ENCODE measurements at regions not wholly inside any gene's neighbourhood (a gene's known extent, or its start where the extent isn't known, plus 50 kb on each side); places are given as distances from the start of the nearest gene placed in this dataset.

DNA sequence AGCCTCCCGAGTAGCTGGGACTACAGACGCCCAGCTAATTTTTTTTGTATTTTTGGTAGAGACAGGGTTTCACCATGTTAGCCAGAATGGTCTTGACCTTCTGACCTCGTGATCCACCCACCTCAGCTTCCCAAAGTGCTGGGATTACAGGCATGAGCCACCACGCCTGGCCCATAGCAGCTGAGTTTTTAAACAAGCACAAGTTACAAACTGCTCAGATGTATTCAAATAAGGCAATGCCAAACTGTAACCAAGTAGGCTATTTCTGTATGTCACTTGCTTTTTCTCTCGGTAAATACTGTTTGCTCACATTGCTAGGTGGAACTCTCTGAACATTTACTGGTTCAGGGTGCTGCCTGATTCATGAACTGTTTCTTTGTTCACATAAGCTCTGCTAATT is 799.3 kb upstream of the NUDT12 start:
- DNase-seq (ENCODE audit: low read depth, low spot score) (no peak), ATAC-seq (no peak)
- Histone ChIP-seq H3K9me3 (ENCODE audit: control insufficient read depth in 1 of 2, insufficient read depth in 1 of 2, low read depth in 1 of 2, low read length in 2 of 2) (no peaks in the 10 kb centered on the region), H3K4me2 (ENCODE audit: low read length) (no peak overlapping the region), H3K79me2 (ENCODE audit: insufficient read depth, low read length) (no peaks in the 10 kb centered on the region; the same call in 1 of the 2 replicates), H3K4me3 (replicated peaks in 1 of 2; ENCODE audit: low read depth in 1 of 2, low read length in 2 of 2) (no peak overlapping the region), H3K9me2 (ENCODE audit: insufficient read depth) (no peaks in the 10 kb centered on the region), H3K4me1 (ENCODE audit: control insufficient read depth in 1 of 2, insufficient read depth in 2 of 2, low read length in 2 of 2) (peaks cover 3 to 6% of the 10 kb centered on the region in 2 experiments; a peak in 2 of 4 replicates), H3K36me3 (ENCODE audit: control insufficient read depth in 1 of 2, insufficient read depth in 2 of 2, low read length in 2 of 2) (no peaks in the 10 kb centered on the region), H2AFZ (ENCODE audit: low read depth, low read length, poor library complexity, severe bottlenecking) (no peak overlapping the region), H3K27me3 (ENCODE audit: insufficient read depth, low read length) (no peaks in the 10 kb centered on the region), H3K27ac (ENCODE audit: low read depth, low read length) (no peak overlapping the region), H3K9ac (ENCODE audit: low read length) (no peak overlapping the region), H4K20me1 (ENCODE audit: insufficient read depth) (no peaks in the 10 kb centered on the region)
- ChIA-PET POLR2A (no interaction called here), RAD21 (ENCODE audit: low non-redundant PET in 1 of 2, low total read pairs in 2 of 2, uncharacterized antibody in 2 of 2, unreplicated experiment in 2 of 2) (no interaction called here), CTCF (no interaction called here)
- intact Hi-C loops (cut with micrococcal nuclease): no loop called here
- TF ChIP-seq EGR1 (IDR thresholded peaks at IDR 0.05; ENCODE audit: low read depth) (no peak), EZH2 (IDR thresholded peaks at IDR 0.05) (no peak), YY1 (IDR thresholded peaks at IDR 0.05; ENCODE audit: extremely low read depth, insufficient replicate concordance, low read depth, low read length) (no peak), TCF7L2 (IDR thresholded peaks at IDR 0.05; ENCODE audit: borderline replicate concordance, extremely low read depth, insufficient read depth, insufficient read length) (no peak)
- TF ChIP-seq, protein P1, sequence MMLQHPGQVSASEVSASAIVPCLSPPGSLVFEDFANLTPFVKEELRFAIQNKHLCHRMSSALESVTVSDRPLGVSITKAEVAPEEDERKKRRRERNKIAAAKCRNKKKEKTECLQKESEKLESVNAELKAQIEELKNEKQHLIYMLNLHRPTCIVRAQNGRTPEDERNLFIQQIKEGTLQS (IDR thresholded peaks at IDR 0.05): no peak
- TF ChIP-seq, protein P2, sequence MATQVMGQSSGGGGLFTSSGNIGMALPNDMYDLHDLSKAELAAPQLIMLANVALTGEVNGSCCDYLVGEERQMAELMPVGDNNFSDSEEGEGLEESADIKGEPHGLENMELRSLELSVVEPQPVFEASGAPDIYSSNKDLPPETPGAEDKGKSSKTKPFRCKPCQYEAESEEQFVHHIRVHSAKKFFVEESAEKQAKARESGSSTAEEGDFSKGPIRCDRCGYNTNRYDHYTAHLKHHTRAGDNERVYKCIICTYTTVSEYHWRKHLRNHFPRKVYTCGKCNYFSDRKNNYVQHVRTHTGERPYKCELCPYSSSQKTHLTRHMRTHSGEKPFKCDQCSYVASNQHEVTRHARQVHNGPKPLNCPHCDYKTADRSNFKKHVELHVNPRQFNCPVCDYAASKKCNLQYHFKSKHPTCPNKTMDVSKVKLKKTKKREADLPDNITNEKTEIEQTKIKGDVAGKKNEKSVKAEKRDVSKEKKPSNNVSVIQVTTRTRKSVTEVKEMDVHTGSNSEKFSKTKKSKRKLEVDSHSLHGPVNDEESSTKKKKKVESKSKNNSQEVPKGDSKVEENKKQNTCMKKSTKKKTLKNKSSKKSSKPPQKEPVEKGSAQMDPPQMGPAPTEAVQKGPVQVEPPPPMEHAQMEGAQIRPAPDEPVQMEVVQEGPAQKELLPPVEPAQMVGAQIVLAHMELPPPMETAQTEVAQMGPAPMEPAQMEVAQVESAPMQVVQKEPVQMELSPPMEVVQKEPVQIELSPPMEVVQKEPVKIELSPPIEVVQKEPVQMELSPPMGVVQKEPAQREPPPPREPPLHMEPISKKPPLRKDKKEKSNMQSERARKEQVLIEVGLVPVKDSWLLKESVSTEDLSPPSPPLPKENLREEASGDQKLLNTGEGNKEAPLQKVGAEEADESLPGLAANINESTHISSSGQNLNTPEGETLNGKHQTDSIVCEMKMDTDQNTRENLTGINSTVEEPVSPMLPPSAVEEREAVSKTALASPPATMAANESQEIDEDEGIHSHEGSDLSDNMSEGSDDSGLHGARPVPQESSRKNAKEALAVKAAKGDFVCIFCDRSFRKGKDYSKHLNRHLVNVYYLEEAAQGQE (IDR thresholded peaks at IDR 0.05; ENCODE audit: low read depth): no peak
- BruUV-seq (replicated peaks): no TSS peak

Measured in HCT116 (cell line).